Vagina (tissue), 2 donors: ENCODE measurements at regions not wholly inside any gene's neighbourhood (a gene's known extent, or its start where the extent isn't known, plus 50 kb on each side); places are given as distances from the start of the nearest gene placed in this dataset.

ENCODE experiments used
- DNase-seq, 2 donors: peaks; one replicate each; pipeline ENCODE4 v3.0.0-alpha.2; 2017; ENCODE audit errors: extremely low spot score in 2 of 2
- H3K27ac ChIP-seq: fragments of 200-600 bp; sonication (generic); one replicate; pipeline ENCODE4 v1.5.1; 2019
- H3K27me3 ChIP-seq: fragments of 200-600 bp; sonication (generic); one replicate; pipeline ENCODE4 v1.5.1; 2019
- H3K36me3 ChIP-seq, 2 donors: fragments of 200-600 bp; sonication (generic); one replicate each; pipeline ENCODE4 v1.5.1; 2017 to 2019
- H3K4me1 ChIP-seq: fragments of 200-600 bp; sonication (generic); one replicate; pipeline ENCODE4 v1.5.1; 2019
- H3K4me3 ChIP-seq, 2 donors: fragments of 200-600 bp; sonication (generic); 1 replicate in 1 of 2; 2 replicates in 1 of 2; pipeline ENCODE4 v1.5.1; 2016 to 2019
- H3K9me3 ChIP-seq: fragments of 200-600 bp; sonication (generic); one replicate; pipeline ENCODE4 v1.5.1; 2019
- POLR2A ChIP-seq, 2 donors: fragments of 450-650 bp; IDR thresholded peaks; one replicate each; pipeline ENCODE4 v1.6.1; 2017; ENCODE audit warnings: antibody characterized with exemption in 2 of 2, mild to moderate bottlenecking in 2 of 2, moderate library complexity in 2 of 2
- POLR2AphosphoS5 ChIP-seq, 2 donors: sonication (generic); formaldehyde crosslinking; IDR thresholded peaks; one replicate each; pipeline ENCODE4 v1.9.0; 2017; ENCODE audit warnings: antibody characterized with exemption in 2 of 2, mild to moderate bottlenecking in 2 of 2, low read depth in 1 of 2; ENCODE audit not compliant: insufficient read depth in 1 of 2
- intact Hi-C: fragments of 100-400 bp; cut with DNase I; formaldehyde crosslinking; loops from one replicate; pipeline ENCODE4 v1.15.1; 2023
- TF ChIP-seq, protein P1 (sequence below), 3 experiments: fragments of 450-650 bp in 2 of 3; fragments of 200-600 bp in 1 of 3; sonication (generic) in 1 of 3; IDR thresholded peaks; one replicate each; pipeline ENCODE4 v1.5.1; 2017 to 2019; ENCODE audit warnings: antibody characterized with exemption in 3 of 3, mild to moderate bottlenecking in 2 of 3, moderate library complexity in 2 of 3

DNA sequence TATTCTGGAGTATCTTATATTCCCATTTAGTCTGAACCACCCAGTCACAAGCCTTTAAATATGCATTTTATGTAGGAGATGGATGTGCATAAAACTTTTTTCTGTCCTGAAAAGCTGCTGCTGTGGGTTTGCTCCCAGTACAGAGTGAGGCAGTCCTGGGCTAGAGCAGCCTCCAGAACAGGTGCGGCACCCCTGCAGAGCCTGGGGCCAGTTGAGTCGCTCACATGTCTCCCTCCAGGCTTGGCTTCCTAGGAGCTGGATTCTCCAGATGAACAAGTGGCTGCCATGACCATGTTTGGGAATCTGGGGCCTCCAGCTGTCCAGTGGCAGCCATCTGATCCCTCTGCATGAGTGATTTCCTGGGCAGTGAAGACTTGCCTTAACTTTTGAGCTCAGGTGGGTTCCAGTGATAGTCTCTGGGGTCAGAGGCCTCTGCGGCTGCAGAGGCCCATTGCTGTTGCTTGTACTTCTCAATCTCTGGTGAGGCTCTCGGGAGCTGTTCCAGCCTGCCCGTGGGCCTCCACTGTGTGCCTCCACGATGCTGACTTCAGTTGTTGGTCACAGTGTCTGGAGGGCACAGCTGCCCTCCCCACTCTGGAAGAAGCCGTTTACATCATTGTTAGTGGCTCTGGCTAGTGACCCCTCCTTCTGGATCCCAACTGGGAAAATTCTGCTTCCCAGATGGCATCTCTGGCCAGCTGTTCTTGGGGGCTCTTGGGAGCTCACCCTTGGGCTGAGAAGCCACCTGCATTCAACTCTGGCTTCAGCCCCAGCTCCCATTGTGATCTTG lies 120.4 kb downstream of the EMX2 start:
- no peaks in the 10 kb centered on the region for H3K27me3 ChIP-seq
- TF ChIP-seq, protein P1, sequence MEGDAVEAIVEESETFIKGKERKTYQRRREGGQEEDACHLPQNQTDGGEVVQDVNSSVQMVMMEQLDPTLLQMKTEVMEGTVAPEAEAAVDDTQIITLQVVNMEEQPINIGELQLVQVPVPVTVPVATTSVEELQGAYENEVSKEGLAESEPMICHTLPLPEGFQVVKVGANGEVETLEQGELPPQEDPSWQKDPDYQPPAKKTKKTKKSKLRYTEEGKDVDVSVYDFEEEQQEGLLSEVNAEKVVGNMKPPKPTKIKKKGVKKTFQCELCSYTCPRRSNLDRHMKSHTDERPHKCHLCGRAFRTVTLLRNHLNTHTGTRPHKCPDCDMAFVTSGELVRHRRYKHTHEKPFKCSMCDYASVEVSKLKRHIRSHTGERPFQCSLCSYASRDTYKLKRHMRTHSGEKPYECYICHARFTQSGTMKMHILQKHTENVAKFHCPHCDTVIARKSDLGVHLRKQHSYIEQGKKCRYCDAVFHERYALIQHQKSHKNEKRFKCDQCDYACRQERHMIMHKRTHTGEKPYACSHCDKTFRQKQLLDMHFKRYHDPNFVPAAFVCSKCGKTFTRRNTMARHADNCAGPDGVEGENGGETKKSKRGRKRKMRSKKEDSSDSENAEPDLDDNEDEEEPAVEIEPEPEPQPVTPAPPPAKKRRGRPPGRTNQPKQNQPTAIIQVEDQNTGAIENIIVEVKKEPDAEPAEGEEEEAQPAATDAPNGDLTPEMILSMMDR (IDR thresholded peaks at IDR 0.05) = no peak
- TF ChIP-seq POLR2AphosphoS5 (IDR thresholded peaks at IDR 0.05; ENCODE audit: insufficient read depth in 1 of 2, low read depth in 1 of 2) = no peak
- no peak for TF ChIP-seq POLR2A (IDR thresholded peaks at IDR 0.05)
- peak; percentile 69 to 88 for DNase-seq
- no peaks in the 10 kb centered on the region for H3K9me3 ChIP-seq
- no peaks in the 10 kb centered on the region for H3K4me1 ChIP-seq
- H3K36me3 ChIP-seq = no peaks in the 10 kb centered on the region
- intact Hi-C loops = no loop called here
- no peak overlapping the region for H3K27ac ChIP-seq
- H3K4me3 ChIP-seq = no peak overlapping the region

DNA sequence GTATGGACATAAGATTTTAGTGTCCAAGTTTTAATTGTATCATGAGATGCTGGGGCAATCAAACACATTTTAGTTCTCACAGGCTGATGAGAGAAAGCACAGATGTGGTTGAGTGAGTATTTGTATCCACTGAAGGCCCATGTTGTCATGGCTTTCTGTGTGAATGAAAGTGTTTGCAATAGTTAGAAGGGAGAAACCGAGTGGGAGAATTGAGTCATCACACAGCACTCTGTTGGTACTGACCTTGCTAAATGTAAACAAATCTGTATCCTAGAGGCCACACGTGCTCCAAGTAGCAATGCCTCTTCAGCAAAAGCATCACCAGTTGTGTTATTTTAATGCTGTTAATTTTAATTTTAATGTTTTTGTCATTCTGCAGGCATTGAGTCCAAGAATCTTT lies 121.2 kb downstream of the EMX2 start:
- Histone ChIP-seq H3K4me1 (no peaks in the 10 kb centered on the region), H3K27me3 (no peaks in the 10 kb centered on the region), H3K27ac (no peak overlapping the region), H3K4me3 (no peak overlapping the region), H3K36me3 (no peaks in the 10 kb centered on the region), H3K9me3 (no peaks in the 10 kb centered on the region)
- peak in 1 of 2 donors; percentile 22 for DNase-seq
- no peak for TF ChIP-seq POLR2AphosphoS5 (IDR thresholded peaks at IDR 0.05; ENCODE audit: insufficient read depth in 1 of 2, low read depth in 1 of 2)
- TF ChIP-seq POLR2A (IDR thresholded peaks at IDR 0.05) = no peak
- TF ChIP-seq, protein P1 (IDR thresholded peaks at IDR 0.05) = no peak
- intact Hi-C loops = no loop called here

- intact Hi-C loops = no loop called here
- Histone ChIP-seq H3K4me1 (no peaks in the 10 kb centered on the region), H3K27ac (no peak overlapping the region), H3K9me3 (no peaks in the 10 kb centered on the region), H3K27me3 (no peaks in the 10 kb centered on the region), H3K4me3 (no peak overlapping the region), H3K36me3 (no peaks in the 10 kb centered on the region)
- TF ChIP-seq POLR2AphosphoS5 (IDR thresholded peaks at IDR 0.05; ENCODE audit: insufficient read depth in 1 of 2, low read depth in 1 of 2) = no peak
- TF ChIP-seq POLR2A (IDR thresholded peaks at IDR 0.05) = no peak
- TF ChIP-seq, protein P1 (IDR thresholded peaks at IDR 0.05) = no peak
- DNase-seq = no peak
Observed at GRCh38 chr10:117664288-117664687, 121.7 kb downstream of the EMX2 start.

GRCh38 chr10:117666166-117666565 lies 123.6 kb downstream of the EMX2 start:
- no peaks in the 10 kb centered on the region for H3K4me1 ChIP-seq
- intact Hi-C loops = no loop called here
- TF ChIP-seq POLR2AphosphoS5 (IDR thresholded peaks at IDR 0.05; ENCODE audit: insufficient read depth in 1 of 2, low read depth in 1 of 2) (no peak), POLR2A (IDR thresholded peaks at IDR 0.05) (no peak)
- TF ChIP-seq, protein P1 (IDR thresholded peaks at IDR 0.05) = no peak

GRCh38 chr10:117666965-117667364 lies 124.4 kb downstream of the EMX2 start:
- TF ChIP-seq, protein P1 (IDR thresholded peaks at IDR 0.05) = no peak
- TF ChIP-seq POLR2A (IDR thresholded peaks at IDR 0.05) (no peak), POLR2AphosphoS5 (IDR thresholded peaks at IDR 0.05; ENCODE audit: insufficient read depth in 1 of 2, low read depth in 1 of 2) (no peak)
- intact Hi-C loops = no loop called here
- H3K4me1 ChIP-seq = no peaks in the 10 kb centered on the region
- no peaks in the 10 kb centered on the region for H3K27me3 ChIP-seq
- H3K36me3 ChIP-seq = no peaks in the 10 kb centered on the region
- no peak overlapping the region for H3K4me3 ChIP-seq
- no peaks in the 10 kb centered on the region for H3K9me3 ChIP-seq
- H3K27ac ChIP-seq = no peak overlapping the region
- peak in 1 of 2 donors; percentile 78 for DNase-seq

More at GRCh38 chr10:117666166-117666565, 123.6 kb downstream of the EMX2 start:
- H3K27me3 ChIP-seq = no peaks in the 10 kb centered on the region
- H3K9me3 ChIP-seq = no peaks in the 10 kb centered on the region
- H3K36me3 ChIP-seq = no peaks in the 10 kb centered on the region
- H3K27ac ChIP-seq = no peak overlapping the region
- peak in 1 of 2 donors; percentile 67 for DNase-seq
- no peak overlapping the region for H3K4me3 ChIP-seq
